ENCODE measurements at regions not wholly inside any gene's neighbourhood (a gene's known extent, or its start where the extent isn't known, plus 50 kb on each side); places are given as distances from the start of the nearest gene placed in this dataset.

DNA sequence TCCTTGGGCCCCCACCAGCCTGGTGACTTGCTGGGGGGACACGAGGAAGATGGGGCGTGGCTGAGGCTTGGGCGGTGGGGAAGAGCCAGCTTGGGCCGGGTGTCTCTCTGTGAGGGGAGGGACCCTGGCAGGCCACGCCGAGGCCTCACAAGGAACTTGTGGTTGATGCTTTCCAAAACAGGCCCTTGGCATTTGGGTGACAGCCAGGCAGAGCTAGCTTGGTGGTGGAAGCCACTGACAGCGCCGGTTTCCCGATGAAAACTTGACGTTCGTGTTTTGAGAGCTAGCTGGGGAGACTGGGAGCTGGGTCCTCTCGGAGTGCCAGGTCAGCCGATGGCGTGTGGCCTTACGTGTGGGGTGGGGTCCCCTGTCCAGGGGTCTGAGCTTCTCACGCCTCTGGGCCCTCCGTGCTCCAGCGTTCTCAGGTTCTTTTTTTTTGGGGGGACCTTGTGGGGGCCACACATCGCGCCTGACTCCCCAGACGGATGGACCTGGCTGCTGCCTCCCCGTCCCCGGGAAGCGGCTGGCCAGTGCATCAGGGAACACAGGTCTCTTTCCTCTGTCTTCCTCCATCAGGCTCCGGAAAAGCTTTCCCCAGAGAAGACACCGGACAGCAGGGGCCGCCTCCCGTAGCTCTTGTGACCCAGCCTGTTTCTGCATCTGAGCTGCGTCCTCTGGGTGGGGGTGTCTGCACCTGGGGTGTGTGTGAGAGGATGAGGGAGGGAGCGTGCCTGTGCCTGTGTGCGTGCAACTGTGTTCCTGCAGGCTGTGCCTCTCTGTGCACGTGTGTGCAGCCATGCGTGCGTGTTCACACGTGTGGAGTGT, 129.3 kb upstream of the LPCAT1 start:
- TF ChIP-seq, protein P1, sequence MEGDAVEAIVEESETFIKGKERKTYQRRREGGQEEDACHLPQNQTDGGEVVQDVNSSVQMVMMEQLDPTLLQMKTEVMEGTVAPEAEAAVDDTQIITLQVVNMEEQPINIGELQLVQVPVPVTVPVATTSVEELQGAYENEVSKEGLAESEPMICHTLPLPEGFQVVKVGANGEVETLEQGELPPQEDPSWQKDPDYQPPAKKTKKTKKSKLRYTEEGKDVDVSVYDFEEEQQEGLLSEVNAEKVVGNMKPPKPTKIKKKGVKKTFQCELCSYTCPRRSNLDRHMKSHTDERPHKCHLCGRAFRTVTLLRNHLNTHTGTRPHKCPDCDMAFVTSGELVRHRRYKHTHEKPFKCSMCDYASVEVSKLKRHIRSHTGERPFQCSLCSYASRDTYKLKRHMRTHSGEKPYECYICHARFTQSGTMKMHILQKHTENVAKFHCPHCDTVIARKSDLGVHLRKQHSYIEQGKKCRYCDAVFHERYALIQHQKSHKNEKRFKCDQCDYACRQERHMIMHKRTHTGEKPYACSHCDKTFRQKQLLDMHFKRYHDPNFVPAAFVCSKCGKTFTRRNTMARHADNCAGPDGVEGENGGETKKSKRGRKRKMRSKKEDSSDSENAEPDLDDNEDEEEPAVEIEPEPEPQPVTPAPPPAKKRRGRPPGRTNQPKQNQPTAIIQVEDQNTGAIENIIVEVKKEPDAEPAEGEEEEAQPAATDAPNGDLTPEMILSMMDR (IDR thresholded peaks at IDR 0.05; ENCODE audit: poor library complexity), result no peak
- TF ChIP-seq EZH2phosphoT487 (IDR thresholded peaks at IDR 0.05; ENCODE audit: low read depth, severe bottlenecking, unreplicated experiment) (no peak), EZH2 (IDR thresholded peaks at IDR 0.05; ENCODE audit: borderline replicate concordance) (no peak)
